AG04450 (cell line): ENCODE measurements at regions not wholly inside any gene's neighbourhood (a gene's known extent, or its start where the extent isn't known, plus 50 kb on each side); places are given as distances from the start of the nearest gene placed in this dataset.

Experiments used
- CTCF ChIA-PET: fragments of 300-600, 350-600 bp; formaldehyde crosslinking; extraction: SDS; loops from one replicate; lab custom pipeline; 2022; ENCODE audit warnings: antibody characterized with exemption, inconsistent platforms; lab: Charles Lee
- POLR2A ChIA-PET: fragments of 350-600 bp; formaldehyde crosslinking; extraction: SDS; loops from one replicate; lab custom pipeline; 2021; ENCODE audit warnings: antibody characterized with exemption, inconsistent platforms; lab: Yijun Ruan, JAX
- DNase-seq: peaks from one replicate; pipeline ENCODE4 v3.0.0-alpha.2; 2011; ENCODE audit warnings: low read depth, low spot score
- H3K27ac ChIP-seq: one replicate; pipeline ENCODE4 v1.5.1; 2012; ENCODE audit warnings: low read depth, low read length, control low read depth
- H3K27me3 ChIP-seq: one replicate; pipeline ENCODE4 v1.6.0; 2012; ENCODE audit warnings: low read length; ENCODE audit not compliant: control insufficient read depth, insufficient read depth
- H3K4me3 ChIP-seq: 2 replicates; pipeline ENCODE4 v1.5.1; 2011; ENCODE audit warnings: mild to moderate bottlenecking, low read depth, low read length, control low read depth
- H3K9me3 ChIP-seq: 2 replicates; pipeline ENCODE4 v1.5.1; 2012; ENCODE audit warnings: low read length; ENCODE audit not compliant: control insufficient read depth, insufficient read depth
- TF ChIP-seq, protein P1 (sequence below): IDR thresholded peaks from 2 replicates; pipeline ENCODE4 v1.5.1; 2011; ENCODE audit warnings: low read depth, low read length, control low read depth, inconsistent platforms

DNA sequence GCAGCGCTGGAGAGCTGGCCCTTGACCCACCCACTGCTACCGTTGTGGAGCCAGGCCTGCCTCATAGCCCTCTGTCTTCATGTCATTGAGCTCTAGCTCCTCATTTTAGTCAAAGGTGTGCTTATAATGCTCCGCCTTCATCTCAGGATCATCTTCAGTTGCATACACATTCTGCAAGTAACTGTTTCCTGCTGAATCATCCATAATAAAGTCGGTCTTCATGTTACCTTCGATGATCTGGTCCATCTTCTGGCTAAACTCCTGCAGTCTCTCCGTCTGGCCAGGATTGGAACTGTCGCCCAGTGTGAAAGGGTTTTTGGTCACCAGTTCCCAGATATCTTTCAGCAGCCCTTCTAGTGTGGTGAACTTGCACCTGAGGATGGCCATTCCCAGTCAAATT lies 62.6 kb upstream of the ARMC2 start:
- TF ChIP-seq, protein P1, sequence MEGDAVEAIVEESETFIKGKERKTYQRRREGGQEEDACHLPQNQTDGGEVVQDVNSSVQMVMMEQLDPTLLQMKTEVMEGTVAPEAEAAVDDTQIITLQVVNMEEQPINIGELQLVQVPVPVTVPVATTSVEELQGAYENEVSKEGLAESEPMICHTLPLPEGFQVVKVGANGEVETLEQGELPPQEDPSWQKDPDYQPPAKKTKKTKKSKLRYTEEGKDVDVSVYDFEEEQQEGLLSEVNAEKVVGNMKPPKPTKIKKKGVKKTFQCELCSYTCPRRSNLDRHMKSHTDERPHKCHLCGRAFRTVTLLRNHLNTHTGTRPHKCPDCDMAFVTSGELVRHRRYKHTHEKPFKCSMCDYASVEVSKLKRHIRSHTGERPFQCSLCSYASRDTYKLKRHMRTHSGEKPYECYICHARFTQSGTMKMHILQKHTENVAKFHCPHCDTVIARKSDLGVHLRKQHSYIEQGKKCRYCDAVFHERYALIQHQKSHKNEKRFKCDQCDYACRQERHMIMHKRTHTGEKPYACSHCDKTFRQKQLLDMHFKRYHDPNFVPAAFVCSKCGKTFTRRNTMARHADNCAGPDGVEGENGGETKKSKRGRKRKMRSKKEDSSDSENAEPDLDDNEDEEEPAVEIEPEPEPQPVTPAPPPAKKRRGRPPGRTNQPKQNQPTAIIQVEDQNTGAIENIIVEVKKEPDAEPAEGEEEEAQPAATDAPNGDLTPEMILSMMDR = no peak
- H3K27me3 ChIP-seq = no peaks in the 10 kb centered on the region
- DNase-seq = no peak
- no peak overlapping the region for H3K27ac ChIP-seq
- CTCF ChIA-PET = no interaction called here
- POLR2A ChIA-PET = no interaction called here
- H3K4me3 ChIP-seq = no peak overlapping the region
- H3K9me3 ChIP-seq = peaks cover 3% of the 10 kb centered on the region

DNA sequence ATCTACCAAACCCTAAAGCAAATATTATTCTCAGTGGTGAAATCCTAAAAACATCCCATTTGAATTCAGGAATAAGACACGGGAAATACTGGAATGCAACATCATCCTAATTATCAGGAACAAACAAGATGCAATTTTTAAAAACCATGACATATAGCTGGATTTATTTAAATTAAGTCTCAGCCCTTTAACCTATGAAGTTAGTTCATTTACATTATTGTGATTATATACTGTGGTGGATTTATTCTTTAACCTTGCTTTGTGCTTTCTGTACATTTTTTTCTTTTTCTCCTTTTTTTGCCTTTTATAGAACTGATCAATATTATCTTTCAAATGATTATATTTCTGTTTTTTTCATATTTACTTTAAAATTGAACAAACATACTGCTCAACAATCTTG lies 59.8 kb upstream of the ARMC2 start:
- TF ChIP-seq, protein P1 = no peak
- CTCF ChIA-PET = interaction anchor here (1.6 kb wide), 1 partner anchor 47 kb away, joined by 4 read pairs; no protein-coding TSS in a partner anchor
- Histone ChIP-seq H3K27ac (no peak overlapping the region), H3K4me3 (no peak overlapping the region), H3K27me3 (no peaks in the 10 kb centered on the region), H3K9me3 (peaks cover 3% of the 10 kb centered on the region)
- POLR2A ChIA-PET = no interaction called here
- no peak for DNase-seq

DNA sequence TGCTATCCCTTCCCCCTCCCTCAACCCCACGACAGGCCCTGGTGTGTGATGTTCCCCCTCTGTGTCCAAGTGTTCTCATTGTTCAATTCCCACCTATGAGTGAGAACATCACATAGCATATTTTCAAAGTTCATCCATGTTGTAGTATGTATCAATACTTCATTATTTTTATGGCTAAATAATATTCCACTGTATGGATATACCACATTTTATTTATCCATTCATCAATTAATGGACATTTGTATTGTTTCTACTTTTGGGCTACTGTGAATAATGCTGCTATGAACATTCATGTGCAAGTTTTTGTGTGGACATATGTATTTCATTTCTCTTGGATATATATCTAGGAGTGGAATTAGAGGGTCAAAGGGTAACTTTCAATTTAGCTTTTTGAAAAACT lies 58.7 kb upstream of the ARMC2 start:
- no peak overlapping the region for H3K27ac ChIP-seq
- no peaks in the 10 kb centered on the region for H3K27me3 ChIP-seq
- ChIA-PET POLR2A (no interaction called here), CTCF (no interaction called here)
- H3K9me3 ChIP-seq = peaks cover 3% of the 10 kb centered on the region
- no peak for DNase-seq
- H3K4me3 ChIP-seq = no peak overlapping the region
- TF ChIP-seq, protein P1 = no peak

DNA sequence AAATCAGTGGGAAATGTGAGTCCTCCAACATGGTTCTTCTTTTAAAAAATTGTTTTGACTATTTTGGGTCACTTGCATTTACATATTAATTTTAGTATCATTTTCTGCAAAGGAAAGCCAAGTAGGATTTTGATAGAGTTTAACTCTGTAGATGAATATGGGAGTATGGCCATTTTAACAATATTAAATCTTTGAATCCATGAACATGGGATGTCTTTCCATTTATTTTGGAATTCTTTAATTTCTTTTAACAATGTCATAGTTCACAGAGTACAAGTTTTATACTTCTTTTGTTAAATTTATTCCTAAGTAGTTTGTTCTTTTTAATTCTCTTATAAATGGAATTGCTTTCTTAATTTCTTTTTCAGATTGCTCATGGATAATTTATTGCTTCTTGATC lies 56.5 kb upstream of the ARMC2 start:
- Histone ChIP-seq H3K27ac (no peak overlapping the region), H3K27me3 (no peaks in the 10 kb centered on the region)
- no peak for DNase-seq

DNA sequence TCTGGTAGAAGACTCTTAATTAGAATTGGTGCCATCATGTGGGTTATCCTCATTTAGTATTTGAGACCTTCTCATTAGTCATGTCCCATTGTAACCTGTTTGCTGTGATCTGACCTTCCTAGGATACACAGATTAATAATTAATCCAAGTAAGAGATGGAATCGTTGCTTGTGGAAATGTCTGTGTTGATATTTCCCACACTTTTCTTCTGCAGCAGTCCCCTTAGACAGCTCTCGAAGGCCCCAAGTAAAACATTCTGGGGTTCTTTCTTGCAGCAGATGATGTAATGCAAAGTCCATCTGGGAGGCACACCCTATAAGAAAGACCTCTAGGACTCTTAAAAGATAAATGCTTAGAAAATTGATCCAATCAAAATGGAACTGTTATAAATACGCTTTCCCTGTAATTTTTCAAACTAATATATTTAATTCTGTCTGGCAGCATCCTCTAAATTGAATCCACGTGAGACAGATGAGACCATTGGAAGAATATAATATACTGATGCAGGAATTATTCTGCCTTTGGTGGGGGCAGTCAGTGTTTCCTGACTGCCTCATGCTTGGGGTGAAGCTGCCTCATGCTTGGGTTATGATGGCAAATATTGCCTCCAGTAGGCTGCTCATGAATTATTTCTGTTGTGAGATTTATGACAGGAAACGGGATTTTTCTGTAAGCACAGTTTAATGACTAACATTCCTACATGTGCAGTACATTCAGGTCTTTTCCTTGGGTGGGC lies 54.5 kb upstream of the ARMC2 start:
- H3K9me3 ChIP-seq = no peaks in the 10 kb centered on the region
- POLR2A ChIA-PET = no interaction called here
- CTCF ChIA-PET = no interaction called here
- TF ChIP-seq, protein P1 = no peak
- H3K4me3 ChIP-seq = no peak overlapping the region
- no peaks in the 10 kb centered on the region for H3K27me3 ChIP-seq
- H3K27ac ChIP-seq = no peak overlapping the region
- no peak for DNase-seq

More for the DNA sequence above, 56.5 kb upstream of the ARMC2 start:
- H3K4me3 ChIP-seq = no peak overlapping the region
- ChIA-PET POLR2A (no interaction called here), CTCF (interaction anchor here (1.0 kb wide), 1 partner anchor 14 kb away, joined by 3 read pairs; no protein-coding TSS in a partner anchor)
- peaks cover 2% of the 10 kb centered on the region for H3K9me3 ChIP-seq
- TF ChIP-seq, protein P1 = no peak
